Ishikawa (cell line): ENCODE measurements at regions not wholly inside any gene's neighbourhood (a gene's known extent, or its start where the extent isn't known, plus 50 kb on each side); places are given as distances from the start of the nearest gene placed in this dataset.

ENCODE experiments used
- CEBPB ChIP-seq: IDR thresholded peaks from 2 replicates; pipeline ENCODE4 v1.6.1; 2012
- CREB1 ChIP-seq: IDR thresholded peaks from 2 replicates; pipeline ENCODE4 v1.6.1; 2012; ENCODE audit warnings: low read depth
- EGR1 ChIP-seq: IDR thresholded peaks from 2 replicates; pipeline ENCODE4 v1.6.1; 2012
- EP300 ChIP-seq: IDR thresholded peaks from 2 replicates; pipeline ENCODE4 v1.6.1; 2012; ENCODE audit warnings: borderline replicate concordance
- FOXM1 ChIP-seq: IDR thresholded peaks from 2 replicates; pipeline ENCODE4 v1.6.1; 2012; ENCODE audit warnings: low read depth, borderline replicate concordance
- NFIC ChIP-seq: IDR thresholded peaks from 2 replicates; pipeline ENCODE4 v1.6.1; 2012
- RAD21 ChIP-seq: IDR thresholded peaks from 2 replicates; pipeline ENCODE4 v1.6.1; 2012; ENCODE audit warnings: low read depth
- TAF1 ChIP-seq: IDR thresholded peaks from 2 replicates; pipeline ENCODE4 v1.6.1; 2012; ENCODE audit warnings: low read depth, mild to moderate bottlenecking
- TCF12 ChIP-seq: IDR thresholded peaks from 2 replicates; pipeline ENCODE4 v1.6.1; 2012; ENCODE audit warnings: low read depth
- TEAD4 ChIP-seq: IDR thresholded peaks from 2 replicates; pipeline ENCODE4 v1.6.1; 2012
- YY1 ChIP-seq: IDR thresholded peaks from 2 replicates; pipeline ENCODE4 v1.6.1; 2012; ENCODE audit warnings: low read depth
- ZBTB7A ChIP-seq: IDR thresholded peaks from 2 replicates; pipeline ENCODE4 v1.6.1; 2012; ENCODE audit warnings: low read depth
- TF ChIP-seq, protein P1 (sequence below): IDR thresholded peaks from 2 replicates; pipeline ENCODE4 v1.6.1; 2012; ENCODE audit warnings: low read depth, mild to moderate bottlenecking
- TF ChIP-seq, protein P2 (sequence below): IDR thresholded peaks from 2 replicates; pipeline ENCODE4 v1.6.1; 2012
- TF ChIP-seq, protein P3 (sequence below): IDR thresholded peaks from 2 replicates; pipeline ENCODE4 v1.6.1; 2012

DNA sequence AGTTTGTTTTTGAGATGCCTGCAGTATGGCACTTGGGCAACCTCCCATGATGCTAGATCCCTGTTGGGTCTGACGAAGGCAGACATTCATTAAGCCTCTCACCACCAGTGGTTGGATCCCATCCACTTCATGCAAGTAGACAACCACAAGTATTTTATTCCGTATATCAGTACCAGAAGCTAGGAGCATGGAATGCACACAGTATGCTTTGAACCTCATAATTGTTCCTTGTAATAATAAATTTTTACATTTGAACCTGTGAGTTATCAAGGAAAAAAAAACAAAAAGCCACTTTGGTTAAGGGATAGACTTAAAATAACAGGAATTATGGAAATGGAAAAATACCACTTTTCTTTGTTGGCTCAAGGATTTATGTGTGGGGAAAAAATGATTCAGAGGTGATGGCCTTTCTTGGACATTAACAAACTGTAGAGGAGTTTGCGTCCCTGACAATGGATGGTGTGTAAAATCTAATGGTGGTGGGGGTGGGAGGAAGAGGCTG, 107.1 kb upstream of the KCNJ16 start:
- TF ChIP-seq RAD21 (no peak), EGR1 (no peak), ZBTB7A (no peak), CEBPB (no peak), YY1 (no peak)
- TF ChIP-seq, protein P1, sequence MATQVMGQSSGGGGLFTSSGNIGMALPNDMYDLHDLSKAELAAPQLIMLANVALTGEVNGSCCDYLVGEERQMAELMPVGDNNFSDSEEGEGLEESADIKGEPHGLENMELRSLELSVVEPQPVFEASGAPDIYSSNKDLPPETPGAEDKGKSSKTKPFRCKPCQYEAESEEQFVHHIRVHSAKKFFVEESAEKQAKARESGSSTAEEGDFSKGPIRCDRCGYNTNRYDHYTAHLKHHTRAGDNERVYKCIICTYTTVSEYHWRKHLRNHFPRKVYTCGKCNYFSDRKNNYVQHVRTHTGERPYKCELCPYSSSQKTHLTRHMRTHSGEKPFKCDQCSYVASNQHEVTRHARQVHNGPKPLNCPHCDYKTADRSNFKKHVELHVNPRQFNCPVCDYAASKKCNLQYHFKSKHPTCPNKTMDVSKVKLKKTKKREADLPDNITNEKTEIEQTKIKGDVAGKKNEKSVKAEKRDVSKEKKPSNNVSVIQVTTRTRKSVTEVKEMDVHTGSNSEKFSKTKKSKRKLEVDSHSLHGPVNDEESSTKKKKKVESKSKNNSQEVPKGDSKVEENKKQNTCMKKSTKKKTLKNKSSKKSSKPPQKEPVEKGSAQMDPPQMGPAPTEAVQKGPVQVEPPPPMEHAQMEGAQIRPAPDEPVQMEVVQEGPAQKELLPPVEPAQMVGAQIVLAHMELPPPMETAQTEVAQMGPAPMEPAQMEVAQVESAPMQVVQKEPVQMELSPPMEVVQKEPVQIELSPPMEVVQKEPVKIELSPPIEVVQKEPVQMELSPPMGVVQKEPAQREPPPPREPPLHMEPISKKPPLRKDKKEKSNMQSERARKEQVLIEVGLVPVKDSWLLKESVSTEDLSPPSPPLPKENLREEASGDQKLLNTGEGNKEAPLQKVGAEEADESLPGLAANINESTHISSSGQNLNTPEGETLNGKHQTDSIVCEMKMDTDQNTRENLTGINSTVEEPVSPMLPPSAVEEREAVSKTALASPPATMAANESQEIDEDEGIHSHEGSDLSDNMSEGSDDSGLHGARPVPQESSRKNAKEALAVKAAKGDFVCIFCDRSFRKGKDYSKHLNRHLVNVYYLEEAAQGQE = no peak

DNA sequence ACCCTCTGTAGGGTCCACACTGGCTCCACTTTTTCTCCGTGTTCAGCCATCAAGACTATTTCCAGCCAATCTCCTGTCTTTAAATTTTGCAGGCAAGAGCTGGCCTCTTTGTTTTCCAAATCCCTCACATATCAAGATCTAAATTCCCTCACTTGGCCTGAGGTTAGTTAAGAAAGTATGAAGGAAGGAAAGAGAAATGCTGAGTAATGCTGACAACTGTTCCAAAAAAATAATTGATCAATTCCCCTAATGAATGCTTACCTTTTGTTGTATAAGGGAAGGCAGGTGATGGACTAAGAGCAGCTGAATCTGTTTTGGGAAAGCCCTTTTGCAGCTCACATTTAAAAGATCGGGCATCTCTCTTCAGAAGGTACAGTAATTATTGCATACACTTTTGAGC, 105.1 kb upstream of the KCNJ16 start:
- TF ChIP-seq EP300 (no peak), EGR1 (no peak), TAF1 (no peak), FOXM1 (no peak), YY1 (no peak), NFIC (no peak)

DNA sequence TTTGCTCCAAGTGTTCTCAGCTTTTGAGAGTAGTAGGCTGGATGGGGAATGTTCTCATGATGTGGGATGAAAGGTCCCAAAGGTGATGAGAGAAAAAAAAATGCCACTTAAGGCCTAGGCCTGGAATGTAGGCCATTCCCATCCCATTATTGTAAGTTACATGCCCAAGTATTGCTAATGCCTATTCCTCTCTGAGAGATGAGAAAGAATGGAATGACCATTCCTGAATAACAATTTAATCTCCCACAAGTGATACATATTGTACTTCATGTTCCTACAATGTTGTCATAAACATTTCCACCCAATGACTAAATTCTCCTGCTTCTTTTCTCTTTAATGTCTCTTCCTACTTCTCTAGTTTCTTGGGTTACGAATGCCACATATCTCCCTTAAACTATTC, 102.8 kb upstream of the KCNJ16 start:
- TF ChIP-seq, protein P2, sequence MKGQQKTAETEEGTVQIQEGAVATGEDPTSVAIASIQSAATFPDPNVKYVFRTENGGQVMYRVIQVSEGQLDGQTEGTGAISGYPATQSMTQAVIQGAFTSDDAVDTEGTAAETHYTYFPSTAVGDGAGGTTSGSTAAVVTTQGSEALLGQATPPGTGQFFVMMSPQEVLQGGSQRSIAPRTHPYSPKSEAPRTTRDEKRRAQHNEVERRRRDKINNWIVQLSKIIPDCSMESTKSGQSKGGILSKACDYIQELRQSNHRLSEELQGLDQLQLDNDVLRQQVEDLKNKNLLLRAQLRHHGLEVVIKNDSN = no peak
- TF ChIP-seq RAD21 (no peak), TCF12 (no peak), CEBPB (no peak), YY1 (no peak), EGR1 (no peak), TAF1 (no peak), CREB1 (no peak), NFIC (no peak), ZBTB7A (no peak), EP300 (no peak), TEAD4 (no peak)
- TF ChIP-seq, protein P1 = no peak
- TF ChIP-seq, protein P3, sequence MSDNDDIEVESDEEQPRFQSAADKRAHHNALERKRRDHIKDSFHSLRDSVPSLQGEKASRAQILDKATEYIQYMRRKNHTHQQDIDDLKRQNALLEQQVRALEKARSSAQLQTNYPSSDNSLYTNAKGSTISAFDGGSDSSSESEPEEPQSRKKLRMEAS = no peak

DNA sequence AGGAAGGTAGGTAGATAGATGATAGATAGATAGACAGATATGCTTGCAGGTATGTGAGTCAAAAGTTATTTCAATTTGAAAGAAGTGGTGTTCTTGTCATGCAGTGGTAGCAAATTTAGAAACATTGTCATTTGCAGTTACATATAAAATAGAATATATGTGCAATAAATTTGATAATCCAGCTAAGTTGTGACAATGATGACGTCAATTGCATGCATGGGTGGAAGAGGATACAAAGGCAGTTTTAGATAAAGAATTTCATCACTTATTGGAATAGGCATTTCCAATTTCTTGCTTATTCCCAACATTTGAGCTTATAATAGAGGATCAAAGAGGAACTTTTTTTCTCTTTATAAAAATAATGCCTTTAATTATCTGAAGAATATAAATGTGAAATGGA, 99.2 kb upstream of the KCNJ16 start:
- TF ChIP-seq, protein P1 = no peak
- TF ChIP-seq, protein P2 = no peak
- TF ChIP-seq RAD21 = no peak
- no peak for TF ChIP-seq FOXM1
- no peak for TF ChIP-seq CREB1
- TF ChIP-seq NFIC = no peak
- no peak for TF ChIP-seq TEAD4
- TF ChIP-seq, protein P3 = no peak
- TF ChIP-seq CEBPB = no peak
- TF ChIP-seq ZBTB7A = no peak
- TF ChIP-seq TCF12 = no peak
- TF ChIP-seq YY1 = no peak
- no peak for TF ChIP-seq TAF1
- TF ChIP-seq EGR1 = no peak
- TF ChIP-seq EP300 = no peak

DNA sequence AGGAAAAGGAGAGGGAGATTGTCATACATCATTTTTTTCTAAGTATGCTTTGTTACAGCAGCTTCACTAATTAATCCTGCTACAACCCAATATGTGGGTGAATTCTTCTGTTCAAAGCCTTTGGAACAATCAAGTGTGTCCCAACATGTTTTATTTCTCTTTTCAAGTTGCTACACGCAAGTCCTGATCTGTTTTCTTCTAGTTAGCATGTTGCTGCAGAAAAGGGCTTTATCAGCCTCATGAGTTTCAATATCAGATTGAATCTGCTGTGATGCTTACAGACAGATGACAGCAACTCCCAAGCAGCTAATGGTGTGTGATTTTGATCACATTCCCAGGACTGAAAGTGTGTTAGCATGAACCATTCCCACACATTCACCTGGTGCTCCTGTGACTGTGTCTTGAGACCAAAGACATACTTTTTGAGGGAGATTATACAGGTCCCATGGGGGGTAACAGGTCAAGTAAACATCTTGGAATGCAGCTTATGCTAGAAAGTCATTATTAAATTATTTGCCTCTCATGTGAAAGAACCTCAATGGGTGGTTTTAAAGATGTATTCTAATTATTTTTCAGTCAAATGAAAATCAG, 96.9 kb upstream of the KCNJ16 start:
- TF ChIP-seq YY1 = no peak
- no peak for TF ChIP-seq TEAD4
- TF ChIP-seq TCF12 = no peak
- TF ChIP-seq NFIC = no peak
